SJCRH30 (cell line): ENCODE measurements at regions not wholly inside any gene's neighbourhood (a gene's known extent, or its start where the extent isn't known, plus 50 kb on each side); places are given as distances from the start of the nearest gene placed in this dataset.
A peak's percentile ranks its signal among the peaks of the same experiment; 100 is the strongest.

Experiments used
- DNase-seq, 2 experiments: peaks; one replicate each; pipeline ENCODE4 v3.0.0-alpha.2; 2015 to 2020
- H3K27ac ChIP-seq: fragments of 250-450 bp; sonication (Bioruptor Pico); 2 replicates; pipeline ENCODE4 v1.5.1; 2020; ENCODE audit warnings: mild to moderate bottlenecking, moderate library complexity
- H3K27me3 ChIP-seq: fragments of 250-450 bp; sonication (Bioruptor Pico); 2 replicates; pipeline ENCODE4 v1.5.1; 2020; ENCODE audit warnings: mild to moderate bottlenecking, moderate library complexity
- H3K36me3 ChIP-seq: fragments of 250-450 bp; sonication (Bioruptor Pico); 2 replicates; pipeline ENCODE4 v1.5.1; 2020; ENCODE audit warnings: mild to moderate bottlenecking, moderate library complexity
- H3K4me1 ChIP-seq: fragments of 250-450 bp; sonication (Bioruptor Pico); 2 replicates; pipeline ENCODE4 v1.5.1; 2020; ENCODE audit warnings: mild to moderate bottlenecking, moderate library complexity
- H3K4me3 ChIP-seq: fragments of 250-450 bp; sonication (Bioruptor Pico); 2 replicates; pipeline ENCODE4 v1.5.1; 2020; ENCODE audit warnings: mild to moderate bottlenecking, moderate library complexity
- H3K9me3 ChIP-seq: fragments of 250-450 bp; sonication (Bioruptor Pico); replicated peaks from 2 replicates; pipeline ENCODE4 v1.5.1; 2020; ENCODE audit warnings: mild to moderate bottlenecking, moderate library complexity

DNA sequence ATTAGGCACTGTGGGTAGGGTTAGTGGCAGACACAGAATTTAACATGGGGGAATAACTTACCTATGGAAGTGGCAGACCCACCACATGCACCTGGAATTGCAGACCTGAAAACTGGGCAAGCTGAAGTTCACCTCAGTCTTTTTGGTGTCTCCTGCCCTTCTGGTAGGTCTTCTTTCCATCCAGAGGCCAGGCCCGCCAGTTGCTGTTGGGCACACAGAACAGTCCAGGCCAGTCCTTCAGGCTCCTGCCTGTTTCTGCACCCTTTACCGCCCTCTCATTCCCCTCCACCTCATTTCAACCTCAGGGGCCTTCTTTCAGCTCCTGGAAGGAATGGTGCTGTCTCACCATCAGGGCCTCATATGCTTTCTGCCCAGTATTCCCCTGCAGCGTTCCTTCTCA, 358.9 kb upstream of the ETAA1 start:
- H3K36me3 ChIP-seq: no peaks in the 10 kb centered on the region
- H3K9me3 ChIP-seq: no peaks in the 10 kb centered on the region; the same call in 1 of the 2 replicates
- no peak overlapping the region for H3K27ac ChIP-seq
- H3K27me3 ChIP-seq: peaks cover 3% of the 10 kb centered on the region
- H3K4me1 ChIP-seq: no peaks in the 10 kb centered on the region
- no peak overlapping the region for H3K4me3 ChIP-seq
- no peak for DNase-seq

DNA sequence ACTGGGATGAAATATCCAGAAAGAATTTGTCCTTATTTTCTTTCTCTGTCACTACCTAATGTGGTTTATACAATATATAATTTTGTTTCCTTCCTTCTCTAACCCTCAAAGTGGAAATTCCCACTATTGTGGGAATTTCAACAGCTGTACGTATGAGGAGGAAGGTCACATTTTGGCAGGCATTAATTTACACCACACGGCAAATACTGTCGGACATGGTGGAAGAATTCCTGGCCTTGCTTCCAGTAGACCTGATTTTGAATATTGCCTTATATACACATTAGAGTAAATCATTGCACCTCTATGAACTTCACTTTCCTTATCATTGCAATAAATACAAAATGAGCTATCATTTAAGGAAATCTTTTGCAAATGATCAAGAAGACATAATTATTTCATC, 358.1 kb upstream of the ETAA1 start:
- DNase-seq: no peak
- no peaks in the 10 kb centered on the region for H3K36me3 ChIP-seq
- H3K27me3 ChIP-seq: no peaks in the 10 kb centered on the region; the same call in 1 of the 2 replicates
- no peaks in the 10 kb centered on the region for H3K9me3 ChIP-seq
- no peak overlapping the region for H3K27ac ChIP-seq
- no peaks in the 10 kb centered on the region for H3K4me1 ChIP-seq
- no peak overlapping the region for H3K4me3 ChIP-seq

DNA sequence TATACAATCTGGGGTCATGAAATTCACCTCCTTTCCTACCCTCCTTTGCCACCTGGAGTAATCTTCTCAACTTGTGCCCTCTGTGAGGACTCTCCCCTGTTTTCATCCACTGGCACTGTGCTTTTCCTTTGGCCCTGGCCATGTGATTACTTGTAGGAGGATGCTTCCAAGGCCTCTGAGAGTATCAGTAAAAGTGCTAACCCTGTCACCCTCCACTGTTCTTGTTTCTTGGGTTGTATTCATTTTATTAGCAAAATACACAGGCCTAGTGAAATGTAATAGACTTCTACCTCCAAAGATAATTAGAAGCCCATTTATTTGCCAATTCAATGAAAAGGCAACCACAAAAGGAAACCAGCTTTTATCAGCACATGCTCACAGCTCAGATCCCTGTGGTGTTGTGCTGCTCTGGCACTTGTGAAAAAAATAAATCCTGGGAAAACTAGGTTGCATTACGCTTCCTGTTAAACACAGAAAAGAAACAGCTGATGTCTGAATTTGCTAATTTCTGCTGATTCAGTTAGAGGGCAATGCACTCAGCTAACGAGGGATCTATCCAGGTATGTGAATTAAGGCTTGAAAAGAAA, 357.5 kb upstream of the ETAA1 start:
- H3K27me3 ChIP-seq: no peaks in the 10 kb centered on the region

DNA sequence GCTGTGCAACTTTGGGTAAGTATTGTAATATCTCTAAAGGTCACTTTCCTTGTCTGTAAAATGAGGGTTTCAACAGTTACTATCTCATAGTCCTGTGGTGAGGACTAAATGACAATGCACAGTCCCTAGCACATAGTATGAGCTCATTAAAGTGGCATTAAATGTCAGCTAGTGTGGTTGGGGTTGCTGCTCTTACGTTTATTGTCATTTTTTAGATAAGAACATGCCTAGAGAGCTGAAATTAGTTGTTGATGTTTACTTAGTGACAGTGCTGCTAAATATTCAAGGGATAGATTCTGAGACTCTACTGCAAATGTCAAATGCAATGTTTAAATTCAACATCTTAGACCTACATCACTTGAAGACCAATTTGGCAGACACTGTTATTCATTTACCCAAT, 356.1 kb upstream of the ETAA1 start:
- Histone ChIP-seq H3K4me1 (no peaks in the 10 kb centered on the region), H3K27me3 (peaks cover 4% of the 10 kb centered on the region; the same call in 1 of the 2 replicates), H3K4me3 (no peak overlapping the region), H3K27ac (no peak overlapping the region), H3K36me3 (no peaks in the 10 kb centered on the region), H3K9me3 (no peaks in the 10 kb centered on the region)
- DNase-seq: no peak

More for the DNA sequence above, 357.5 kb upstream of the ETAA1 start:
- no peak for DNase-seq
- no peak overlapping the region for H3K4me3 ChIP-seq
- no peaks in the 10 kb centered on the region for H3K9me3 ChIP-seq
- no peaks in the 10 kb centered on the region for H3K4me1 ChIP-seq
- no peak overlapping the region for H3K27ac ChIP-seq
- no peaks in the 10 kb centered on the region for H3K36me3 ChIP-seq

GRCh38 chr2:67043781-67044478, 353.2 kb upstream of the ETAA1 start:
- H3K4me1 ChIP-seq: no peaks in the 10 kb centered on the region
- no peaks in the 10 kb centered on the region for H3K9me3 ChIP-seq
- no peak overlapping the region for H3K27ac ChIP-seq
- H3K27me3 ChIP-seq: peaks cover 4% of the 10 kb centered on the region; the same call in 1 of the 2 replicates
- no peaks in the 10 kb centered on the region for H3K36me3 ChIP-seq
- no peak overlapping the region for H3K4me3 ChIP-seq
- no peak for DNase-seq

- Histone ChIP-seq H3K27ac (no peak overlapping the region), H3K4me1 (no peaks in the 10 kb centered on the region), H3K9me3 (no peaks in the 10 kb centered on the region), H3K36me3 (no peaks in the 10 kb centered on the region), H3K4me3 (no peak overlapping the region), H3K27me3 (peaks cover 4% of the 10 kb centered on the region; the same call in 1 of the 2 replicates)
- DNase-seq: no peak
Measured at GRCh38 chr2:67046591-67046990, 350.5 kb upstream of the ETAA1 start.

- no peaks in the 10 kb centered on the region for H3K9me3 ChIP-seq
- DNase-seq: no peak
- peaks cover 4% of the 10 kb centered on the region; the same call in 1 of the 2 replicates for H3K27me3 ChIP-seq
- H3K4me3 ChIP-seq: no peak overlapping the region
- no peak overlapping the region for H3K27ac ChIP-seq
- no peaks in the 10 kb centered on the region for H3K4me1 ChIP-seq
- H3K36me3 ChIP-seq: no peaks in the 10 kb centered on the region
Measured at GRCh38 chr2:67048314-67048713, 348.8 kb upstream of the ETAA1 start.

- no peak for DNase-seq
- Histone ChIP-seq H3K4me3 (no peak overlapping the region), H3K4me1 (no peaks in the 10 kb centered on the region), H3K36me3 (no peaks in the 10 kb centered on the region), H3K27ac (no peak overlapping the region), H3K27me3 (peaks cover 4% of the 10 kb centered on the region), H3K9me3 (no peaks in the 10 kb centered on the region)
Measured at GRCh38 chr2:67050622-67051021, 346.5 kb upstream of the ETAA1 start.

GRCh38 chr2:67054728-67055127, 342.4 kb upstream of the ETAA1 start:
- no peaks in the 10 kb centered on the region for H3K4me1 ChIP-seq
- DNase-seq: no peak
- no peaks in the 10 kb centered on the region for H3K36me3 ChIP-seq
- no peaks in the 10 kb centered on the region; the same call in 1 of the 2 replicates for H3K27me3 ChIP-seq
- H3K4me3 ChIP-seq: no peak overlapping the region
- no peak overlapping the region for H3K27ac ChIP-seq
- no peaks in the 10 kb centered on the region for H3K9me3 ChIP-seq

DNA sequence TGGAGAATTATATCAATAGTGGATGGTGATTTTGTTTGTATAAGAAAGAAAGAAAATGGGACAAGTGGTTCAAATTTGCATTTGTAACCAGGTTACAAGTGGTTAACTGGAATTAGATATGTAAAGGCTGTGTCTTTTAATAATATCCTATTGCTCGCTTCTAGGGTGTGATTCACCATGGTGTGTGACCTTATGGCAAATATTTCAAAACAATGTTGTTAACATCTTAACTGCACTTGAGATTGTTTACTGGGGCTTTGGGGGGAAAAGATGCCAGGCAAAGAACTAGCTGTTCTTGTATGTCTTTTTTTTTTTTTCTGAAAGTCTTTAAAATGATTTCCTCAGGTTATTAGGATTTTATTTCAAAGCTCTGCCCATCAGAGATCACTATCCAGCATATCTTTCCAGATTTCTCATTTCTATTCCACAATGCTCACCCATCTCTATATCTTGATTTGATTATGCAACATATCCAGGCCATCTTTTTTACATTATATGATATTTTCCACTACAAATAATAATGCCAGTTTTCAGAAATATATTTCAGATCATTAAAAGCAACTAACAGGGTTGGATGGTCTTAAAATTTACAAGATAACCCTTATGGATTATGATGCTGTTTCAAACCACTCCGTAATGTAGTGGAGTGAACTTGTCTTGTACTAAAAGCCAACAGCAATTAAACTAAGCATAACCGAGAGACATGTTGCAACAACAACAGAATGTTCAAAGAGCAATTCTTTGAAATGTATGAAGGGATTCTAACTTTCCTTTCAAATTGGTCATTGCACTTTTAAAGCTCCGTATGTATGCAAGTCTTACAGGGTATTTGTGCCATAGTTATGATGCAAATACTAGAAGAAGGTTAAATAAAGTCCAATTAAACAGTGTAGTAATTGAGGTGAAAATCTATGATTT, 341.5 kb upstream of the ETAA1 start:
- no peak overlapping the region for H3K27ac ChIP-seq
- no peaks in the 10 kb centered on the region for H3K9me3 ChIP-seq
- H3K27me3 ChIP-seq: no peaks in the 10 kb centered on the region; the same call in none of the 2 replicates
- no peak overlapping the region for H3K4me3 ChIP-seq
- no peaks in the 10 kb centered on the region for H3K36me3 ChIP-seq
- no peak for DNase-seq
- H3K4me1 ChIP-seq: no peaks in the 10 kb centered on the region

DNA sequence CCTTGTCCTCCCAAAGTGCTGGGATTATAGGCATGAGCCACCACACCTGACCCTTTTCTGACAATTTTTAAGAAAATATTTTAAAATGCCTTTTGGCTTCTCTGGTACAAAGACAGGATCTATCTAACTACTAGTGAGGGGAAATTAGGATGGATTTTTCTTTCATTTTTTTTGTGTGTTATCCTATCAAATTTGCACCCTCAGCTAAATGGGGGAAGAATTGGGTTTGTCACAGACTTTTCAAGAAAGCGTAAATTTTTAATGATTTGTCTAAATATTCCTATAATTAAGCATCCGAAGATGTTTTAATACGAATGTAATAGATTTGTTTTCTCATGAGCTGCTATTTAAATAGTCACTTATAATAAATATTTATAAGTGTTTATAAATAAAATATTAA, 340.0 kb upstream of the ETAA1 start:
- no peak for DNase-seq
- no peaks in the 10 kb centered on the region for H3K4me1 ChIP-seq
- H3K36me3 ChIP-seq: no peaks in the 10 kb centered on the region
- no peaks in the 10 kb centered on the region; the same call in none of the 2 replicates for H3K27me3 ChIP-seq
- H3K4me3 ChIP-seq: no peak overlapping the region
- no peaks in the 10 kb centered on the region for H3K9me3 ChIP-seq
- H3K27ac ChIP-seq: no peak overlapping the region

DNA sequence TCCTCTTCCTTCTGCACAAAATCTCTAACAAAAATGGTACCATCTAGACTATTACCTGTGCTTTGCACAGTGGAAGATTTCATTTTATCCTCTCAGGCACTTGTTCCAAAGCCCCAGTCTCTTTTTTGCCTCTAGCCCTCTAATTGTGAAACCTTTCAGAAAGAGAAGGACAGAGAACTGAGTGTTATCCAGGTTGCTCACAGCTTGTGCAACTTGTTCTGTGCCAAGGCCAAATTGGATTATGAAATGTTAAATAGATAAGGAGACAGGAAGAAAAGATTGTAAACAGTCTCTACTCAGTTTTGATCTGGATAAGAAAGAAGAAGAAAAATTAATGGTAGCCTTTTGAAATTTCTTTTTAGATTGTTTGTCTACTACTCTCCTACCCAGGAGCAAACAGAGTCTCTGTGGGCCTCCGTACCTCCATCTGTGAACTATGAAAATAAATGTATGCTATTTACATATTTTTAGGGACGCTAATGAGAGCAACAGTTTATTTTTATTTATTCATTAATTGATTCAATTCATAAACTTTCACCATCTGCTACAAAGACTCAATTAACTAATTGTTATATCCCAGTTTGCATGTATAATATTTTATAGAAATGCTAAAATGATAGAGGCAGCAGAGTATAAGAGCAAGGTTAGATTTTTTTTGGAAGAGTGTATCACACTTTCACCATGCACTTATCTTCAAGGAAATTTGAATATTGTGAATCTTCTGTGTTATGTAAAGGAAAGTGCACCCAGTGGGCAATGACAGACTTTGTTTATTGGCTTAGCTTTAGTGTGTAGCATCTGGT, 339.0 kb upstream of the ETAA1 start:
- no peak overlapping the region for H3K27ac ChIP-seq
- no peak overlapping the region for H3K4me3 ChIP-seq
- H3K4me1 ChIP-seq: no peaks in the 10 kb centered on the region
- no peaks in the 10 kb centered on the region for H3K36me3 ChIP-seq
- no peaks in the 10 kb centered on the region for H3K9me3 ChIP-seq
- H3K27me3 ChIP-seq: no peaks in the 10 kb centered on the region; the same call in none of the 2 replicates
- DNase-seq: no peak

DNA sequence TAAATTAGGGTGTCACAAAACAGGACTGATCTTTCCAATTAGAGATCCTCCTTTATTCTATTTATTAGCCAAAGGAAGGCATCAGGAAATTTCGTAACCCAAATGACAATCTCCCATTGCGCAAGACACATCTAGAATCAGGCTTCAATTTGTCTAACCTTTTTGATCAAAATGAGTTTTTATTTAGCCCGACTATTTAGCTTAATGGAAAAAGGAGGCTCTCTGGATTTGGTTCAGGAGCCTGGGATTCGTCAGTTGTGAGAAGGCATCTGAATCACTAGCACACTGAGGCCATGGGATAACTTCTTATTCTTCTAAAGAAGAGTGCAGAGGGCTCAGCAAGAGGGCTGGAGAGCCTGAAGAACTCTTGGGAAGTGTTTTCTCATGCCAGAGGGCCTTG, 332.1 kb upstream of the ETAA1 start:
- H3K27me3 ChIP-seq: no peaks in the 10 kb centered on the region; the same call in 1 of the 2 replicates
- no peak for DNase-seq
- no peaks in the 10 kb centered on the region for H3K9me3 ChIP-seq
- no peak overlapping the region for H3K27ac ChIP-seq
- no peaks in the 10 kb centered on the region for H3K36me3 ChIP-seq
- H3K4me1 ChIP-seq: no peaks in the 10 kb centered on the region
- no peak overlapping the region for H3K4me3 ChIP-seq

DNA sequence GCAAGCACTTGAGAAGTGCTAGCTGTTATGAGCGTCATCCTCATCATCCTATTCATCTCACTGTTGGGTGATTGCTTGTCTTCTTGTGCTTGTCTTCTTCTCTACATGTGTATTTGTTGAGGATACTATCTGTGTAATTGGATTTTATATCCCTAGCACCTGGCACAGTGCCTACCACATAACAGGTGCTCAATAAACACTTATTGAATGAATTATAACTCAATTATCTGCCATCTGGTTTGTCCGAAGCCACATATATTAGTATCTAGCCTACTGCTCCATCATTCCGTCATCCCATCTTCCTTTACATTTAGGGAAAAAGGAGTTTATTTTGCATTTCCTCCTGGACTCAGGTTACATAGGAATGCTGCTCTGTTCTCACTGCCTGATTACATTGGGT, 330.4 kb upstream of the ETAA1 start:
- no peaks in the 10 kb centered on the region for H3K9me3 ChIP-seq
- H3K36me3 ChIP-seq: no peaks in the 10 kb centered on the region
- no peak overlapping the region for H3K4me3 ChIP-seq
- H3K4me1 ChIP-seq: no peaks in the 10 kb centered on the region
- H3K27me3 ChIP-seq: no peaks in the 10 kb centered on the region
- no peak overlapping the region for H3K27ac ChIP-seq
- peak in 1 of 2 experiments; percentile 5 for DNase-seq
